B cell (primary cell): ENCODE measurements at regions not wholly inside any gene's neighbourhood (a gene's known extent, or its start where the extent isn't known, plus 50 kb on each side); places are given as distances from the start of the nearest gene placed in this dataset.

Experiments used
- ATAC-seq: fragments of 200-7000 bp; cut with Tn5 transposase; one replicate; pipeline ENCODE4 v1.10.0; 2021; ENCODE audit warnings: low read depth, mild to moderate bottlenecking, moderate number of reproducible peaks, moderate library complexity
- CTCF ChIA-PET: fragments of 350-600 bp; sonication (Branson Sonifier 250); formaldehyde crosslinking; loops from one replicate; lab custom pipeline; 2021; ENCODE audit warnings: antibody characterized with exemption, inconsistent platforms; lab: Charles Lee
- POLR2A ChIA-PET: fragments of 350-600 bp; sonication (Branson Sonifier 250); formaldehyde crosslinking; loops from one replicate; lab custom pipeline; 2021; ENCODE audit warnings: antibody characterized with exemption; lab: Charles Lee
- DNase-seq: peaks from one replicate; pipeline ENCODE4 v3.0.0; 2013
- H2AFZ ChIP-seq: 2 replicates; pipeline ENCODE4 v1.6.1; 2012; ENCODE audit warnings: mild to moderate bottlenecking, low read depth, low read length; ENCODE audit not compliant: insufficient read depth, poor library complexity, severe bottlenecking
- H3K27ac ChIP-seq, 2 donors: 1 replicate in 1 of 2; 2 replicates in 1 of 2; pipeline ENCODE4 v1.5.1; 2012 to 2013; ENCODE audit warnings: low read length in 2 of 2, mild to moderate bottlenecking in 2 of 2, moderate library complexity in 1 of 2
- H3K27me3 ChIP-seq, 4 experiments: fragments of 200-600 bp in 1 of 4; sonication (generic) in 1 of 4; replicated peaks in 1 of 4; 1 replicate in 2 of 4; 2 replicates in 2 of 4; pipeline versions ENCODE4 v1.6.1 to v1.7.0; 2013 to 2016; ENCODE audit warnings: low read length in 3 of 4, mild to moderate bottlenecking in 2 of 4, mixed read lengths in 1 of 4, moderate library complexity in 1 of 4; ENCODE audit not compliant: insufficient read depth in 4 of 4, control insufficient read depth in 3 of 4; ENCODE audit errors: control extremely low read depth in 1 of 4
- H3K36me3 ChIP-seq, 2 experiments: replicated peaks in 1 of 2; 1 replicate in 1 of 2; 2 replicates in 1 of 2; pipeline versions ENCODE4 v1.6.1 to v1.7.1; 2013; ENCODE audit warnings: low read length in 1 of 2; ENCODE audit not compliant: insufficient read depth in 2 of 2, control insufficient read depth in 1 of 2; ENCODE audit errors: control extremely low read depth in 1 of 2, extremely low read depth in 1 of 2
- H3K4me1 ChIP-seq, 2 donors: fragments of 200-600 bp in 1 of 2; sonication (generic) in 1 of 2; 1 replicate in 1 of 2; 2 replicates in 1 of 2; pipeline versions ENCODE4 v1.5.1 to v1.6.1; 2013 to 2017; ENCODE audit warnings: low read length in 2 of 2; ENCODE audit not compliant: control insufficient read depth in 2 of 2, insufficient read depth in 2 of 2
- H3K4me2 ChIP-seq: replicated peaks from 2 replicates; pipeline ENCODE3; 2012; ENCODE audit warnings: mild to moderate bottlenecking, low read depth, low read length; ENCODE audit not compliant: poor library complexity, severe bottlenecking
- H3K4me3 ChIP-seq, 5 experiments: fragments of 200-600 bp in 1 of 5; sonication (generic) in 1 of 5; 1 replicate in 3 of 5; 2 replicates in 2 of 5; pipeline versions ENCODE4 v1.5.1 to v1.7.0; 2011 to 2016; ENCODE audit warnings: low read length in 4 of 5, mild to moderate bottlenecking in 4 of 5, low read depth in 2 of 5, control low read depth in 1 of 5, moderate library complexity in 1 of 5; ENCODE audit not compliant: insufficient read depth in 1 of 5; ENCODE audit errors: control extremely low read depth in 1 of 5, extremely low read depth in 1 of 5
- H3K79me2 ChIP-seq: fragments of 200-600 bp; sonication (generic); one replicate; pipeline ENCODE4 v1.6.0; 2016; ENCODE audit warnings: low read length; ENCODE audit not compliant: control insufficient read depth, insufficient read depth
- H3K9ac ChIP-seq: fragments of 200-600 bp; sonication (generic); 2 replicates; pipeline ENCODE4 v1.6.1; 2017; ENCODE audit warnings: mild to moderate bottlenecking, low read length, moderate library complexity
- H3K9me3 ChIP-seq, 3 donors: one replicate each; pipeline versions ENCODE4 v1.6.1 to v1.7.1; 2013; ENCODE audit warnings: low read length in 2 of 3; ENCODE audit not compliant: control insufficient read depth in 2 of 3, insufficient read depth in 1 of 3; ENCODE audit errors: control extremely low read depth in 1 of 3
- H4K20me1 ChIP-seq: 2 replicates; pipeline ENCODE4 v1.6.0; 2012; ENCODE audit warnings: mild to moderate bottlenecking, low read length; ENCODE audit not compliant: insufficient read depth, control insufficient read depth, poor library complexity, severe bottlenecking
- H3K27ac Mint-ChIP-seq: one replicate; pipeline ENCODE4 v1.8.0; 2021; ENCODE audit warnings: mixed read lengths
- H3K27me3 Mint-ChIP-seq: one replicate; pipeline ENCODE4 v1.8.0; 2021; ENCODE audit warnings: mixed read lengths
- H3K4me1 Mint-ChIP-seq: one replicate; pipeline ENCODE4 v1.8.0; 2021; ENCODE audit warnings: mixed read lengths
- H3K4me3 Mint-ChIP-seq: one replicate; pipeline ENCODE4 v1.8.0; 2021; ENCODE audit warnings: mixed read lengths
- H3K9me3 Mint-ChIP-seq: one replicate; pipeline ENCODE4 v1.8.0; 2022; ENCODE audit warnings: mixed read lengths; ENCODE audit not compliant: insufficient read depth
- EZH2 ChIP-seq: IDR thresholded peaks from 2 replicates; pipeline ENCODE4 v1.6.1; 2012; ENCODE audit warnings: borderline replicate concordance, low read depth, mild to moderate bottlenecking, moderate library complexity, low read length; ENCODE audit not compliant: insufficient read depth, poor library complexity, severe bottlenecking
- WGBS: methylation state at CpG from one replicate; pipeline ENCODE4 v1.1.5; 2013; ENCODE audit warnings: missing lambda C conversion rate; ENCODE audit not compliant: insufficient coverage; 5-methylcytosine and 5-hydroxymethylcytosine counted together
- intact Hi-C: fragments of 100-400 bp; cut with micrococcal nuclease; formaldehyde crosslinking; loops from one replicate; pipeline ENCODE4 v1.10.0; 2022
- TF ChIP-seq, protein P1 (sequence below): fragments of 200-600 bp; IDR thresholded peaks from one replicate; pipeline ENCODE4 v1.8.0; 2022; ENCODE audit warnings: antibody characterized with exemption, mild to moderate bottlenecking

- no peak for ATAC-seq
These were observed 281.0 kb upstream of the FOXF1 start for GRCh38 chr16:86229283-86229682.

DNA sequence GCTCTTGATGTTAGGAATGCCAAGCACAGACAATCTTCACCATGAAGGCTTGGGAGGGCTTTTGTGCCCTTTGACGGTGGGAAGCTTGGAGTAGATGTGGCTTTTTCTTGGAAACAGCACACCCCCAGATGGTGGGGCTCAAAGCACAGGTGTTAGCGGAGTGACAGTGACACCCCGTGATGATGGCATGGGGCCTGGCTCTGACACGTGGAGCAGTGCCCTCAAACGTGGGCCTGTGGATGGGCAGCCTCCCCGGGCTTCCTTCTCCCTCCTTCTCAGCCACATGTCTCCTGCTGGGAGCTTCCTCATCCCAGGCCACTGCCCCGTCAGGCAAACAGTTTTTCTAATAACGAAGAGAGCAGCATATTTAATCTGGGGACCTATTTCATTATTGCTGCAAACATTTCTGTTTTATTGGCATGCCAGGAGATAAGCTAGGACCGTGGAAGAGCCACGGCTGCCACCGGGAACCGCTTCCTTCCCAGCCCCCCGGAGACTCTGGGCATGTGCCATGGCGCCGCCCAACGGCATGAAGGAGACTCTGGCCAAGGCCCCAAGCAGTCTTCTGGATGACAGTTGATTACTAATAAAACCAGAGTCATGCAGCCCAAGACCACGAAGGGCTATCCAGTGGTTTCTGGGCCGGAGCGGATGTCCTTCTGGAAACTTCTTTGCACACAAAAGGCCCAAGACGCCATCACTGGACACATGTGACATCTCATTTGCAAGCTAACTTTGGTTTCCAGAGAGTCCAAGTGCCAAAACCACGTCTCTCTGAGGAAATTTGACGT lies 280.3 kb upstream of the FOXF1 start:
- Histone ChIP-seq H4K20me1 (no peaks in the 10 kb centered on the region), H3K27me3 (peaks cover 0 to 6% (median under 1%) of the 10 kb centered on the region in 4 experiments), H3K79me2 (no peaks in the 10 kb centered on the region), H2AFZ (no peak overlapping the region), H3K36me3 (no peaks in the 10 kb centered on the region), H3K4me3 (no peak overlapping the region), H3K9me3 (peaks cover 0 to 16% (median 0%) of the 10 kb centered on the region in 3 donors), H3K4me2 (no peak overlapping the region), H3K27ac (no peak overlapping the region), H3K9ac (no peak overlapping the region), H3K4me1 (no peaks in the 10 kb centered on the region)
- no peak for ATAC-seq
- CTCF ChIA-PET = no interaction called here
- Mint-ChIP-seq H3K27ac (no peak overlapping the region), H3K27me3 (peaks cover 18% of the 10 kb centered on the region), H3K4me3 (no peak overlapping the region), H3K9me3 (no peaks in the 10 kb centered on the region), H3K4me1 (no peaks in the 10 kb centered on the region)
- no peak for DNase-seq
- intact Hi-C loops = no loop called here
- POLR2A ChIA-PET = no interaction called here
- TF ChIP-seq EZH2 = no peak
- TF ChIP-seq, protein P1, sequence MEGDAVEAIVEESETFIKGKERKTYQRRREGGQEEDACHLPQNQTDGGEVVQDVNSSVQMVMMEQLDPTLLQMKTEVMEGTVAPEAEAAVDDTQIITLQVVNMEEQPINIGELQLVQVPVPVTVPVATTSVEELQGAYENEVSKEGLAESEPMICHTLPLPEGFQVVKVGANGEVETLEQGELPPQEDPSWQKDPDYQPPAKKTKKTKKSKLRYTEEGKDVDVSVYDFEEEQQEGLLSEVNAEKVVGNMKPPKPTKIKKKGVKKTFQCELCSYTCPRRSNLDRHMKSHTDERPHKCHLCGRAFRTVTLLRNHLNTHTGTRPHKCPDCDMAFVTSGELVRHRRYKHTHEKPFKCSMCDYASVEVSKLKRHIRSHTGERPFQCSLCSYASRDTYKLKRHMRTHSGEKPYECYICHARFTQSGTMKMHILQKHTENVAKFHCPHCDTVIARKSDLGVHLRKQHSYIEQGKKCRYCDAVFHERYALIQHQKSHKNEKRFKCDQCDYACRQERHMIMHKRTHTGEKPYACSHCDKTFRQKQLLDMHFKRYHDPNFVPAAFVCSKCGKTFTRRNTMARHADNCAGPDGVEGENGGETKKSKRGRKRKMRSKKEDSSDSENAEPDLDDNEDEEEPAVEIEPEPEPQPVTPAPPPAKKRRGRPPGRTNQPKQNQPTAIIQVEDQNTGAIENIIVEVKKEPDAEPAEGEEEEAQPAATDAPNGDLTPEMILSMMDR = no peak
- WGBS = 84% methylated on average over 22 of the region's 22 CpGs

More at GRCh38 chr16:86229283-86229682, 281.0 kb upstream of the FOXF1 start:
- 90% methylated on average over 2 of the region's 2 CpGs for WGBS
- TF ChIP-seq EZH2 = no peak
- TF ChIP-seq, protein P1 = no peak
- intact Hi-C loops = no loop called here
- Histone ChIP-seq H3K36me3 (no peaks in the 10 kb centered on the region), H3K4me2 (no peak overlapping the region), H3K4me1 (no peaks in the 10 kb centered on the region), H2AFZ (no peak overlapping the region), H3K4me3 (no peak overlapping the region), H3K9ac (no peak overlapping the region), H3K27ac (no peak overlapping the region), H3K79me2 (no peaks in the 10 kb centered on the region), H4K20me1 (no peaks in the 10 kb centered on the region), H3K9me3 (peaks cover 0 to 16% (median 0%) of the 10 kb centered on the region in 3 donors), H3K27me3 (peaks cover 0 to 6% (median under 1%) of the 10 kb centered on the region in 4 experiments)
- no peak for DNase-seq
- ChIA-PET CTCF (no interaction called here), POLR2A (no interaction called here)
- Mint-ChIP-seq H3K27me3 (peaks cover 18% of the 10 kb centered on the region), H3K4me1 (no peaks in the 10 kb centered on the region), H3K4me3 (no peak overlapping the region), H3K9me3 (no peaks in the 10 kb centered on the region), H3K27ac (no peak overlapping the region)
